Heart left ventricle (tissue), 13 donors: ENCODE measurements at regions not wholly inside any gene's neighbourhood (a gene's known extent, or its start where the extent isn't known, plus 50 kb on each side); places are given as distances from the start of the nearest gene placed in this dataset.

ENCODE experiments used
- POLR2A ChIP-seq, 2 donors: fragments of 450-650 bp; IDR thresholded peaks; one replicate each; pipeline ENCODE4 v1.6.1; 2017; ENCODE audit warnings: antibody characterized with exemption in 2 of 2, mild to moderate bottlenecking in 2 of 2, moderate library complexity in 2 of 2
- TF ChIP-seq, protein P1 (sequence below), 12 donors: fragments of 200-600 bp; sonication (generic) in 4 of 12; IDR thresholded peaks; one replicate each; pipeline versions ENCODE4 v1.5.0 to v1.8.0; 2018 to 2022; ENCODE audit warnings: antibody characterized with exemption in 12 of 12, mild to moderate bottlenecking in 5 of 12
- donor health status: ischemic (EF 13 %, LVEDD 7.1; RV severe dilation, severe dysfunction).
- donor health status: DM: no; HTN: yes; CAD: no.
- donor health status: DM: no; HTN: no; CAD: no.
- donor health status: ischemic (EF 25% LVEDD 6.9; RV normal size, moderate dysfunction).
- donor health status: ischemic (EF 25% LVEDD 5.7; RV mildly dilated, moderate dysfunction).
- donor health status: ischemic (EF 35%, LVEDD 5.7; RV mildly dilated, moderate dysfunction).
- donor health status: nonischemic (EF 11% LVEDD 7.7; RV severe dilation, severe dysfunction).
- donor health status: DM: yes; HTN: yes; CAD: no.
- donor health status: PGD.
- donor health status: ischemic (EF 29% LVEDD 5.4; RV normal size, mild dysfunction).
- donor health status: nonischemic (EF 23%, LVEDD 6.1; RV moderate dilation, normal function).

DNA sequence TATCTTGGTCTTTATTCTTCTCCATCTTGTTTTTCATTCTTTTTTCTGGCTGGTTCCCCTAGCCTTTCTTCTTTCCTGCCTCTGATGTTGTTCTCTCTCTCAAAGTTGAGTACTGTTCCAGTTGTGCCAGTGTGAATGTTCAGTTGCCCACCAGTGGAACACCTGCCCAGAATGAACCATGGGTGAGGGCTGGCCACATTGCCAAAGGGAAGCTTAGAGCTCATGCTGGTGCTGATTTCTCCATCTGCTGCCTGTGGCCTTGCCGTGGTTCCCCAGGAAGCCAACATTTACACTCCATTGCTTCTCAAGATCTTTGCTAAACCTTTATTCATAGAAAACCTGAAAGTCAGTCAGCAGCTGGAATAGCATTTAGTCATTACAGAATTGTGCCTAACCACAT lies 99.1 kb upstream of the MC2R start:
- TF ChIP-seq, protein P1, sequence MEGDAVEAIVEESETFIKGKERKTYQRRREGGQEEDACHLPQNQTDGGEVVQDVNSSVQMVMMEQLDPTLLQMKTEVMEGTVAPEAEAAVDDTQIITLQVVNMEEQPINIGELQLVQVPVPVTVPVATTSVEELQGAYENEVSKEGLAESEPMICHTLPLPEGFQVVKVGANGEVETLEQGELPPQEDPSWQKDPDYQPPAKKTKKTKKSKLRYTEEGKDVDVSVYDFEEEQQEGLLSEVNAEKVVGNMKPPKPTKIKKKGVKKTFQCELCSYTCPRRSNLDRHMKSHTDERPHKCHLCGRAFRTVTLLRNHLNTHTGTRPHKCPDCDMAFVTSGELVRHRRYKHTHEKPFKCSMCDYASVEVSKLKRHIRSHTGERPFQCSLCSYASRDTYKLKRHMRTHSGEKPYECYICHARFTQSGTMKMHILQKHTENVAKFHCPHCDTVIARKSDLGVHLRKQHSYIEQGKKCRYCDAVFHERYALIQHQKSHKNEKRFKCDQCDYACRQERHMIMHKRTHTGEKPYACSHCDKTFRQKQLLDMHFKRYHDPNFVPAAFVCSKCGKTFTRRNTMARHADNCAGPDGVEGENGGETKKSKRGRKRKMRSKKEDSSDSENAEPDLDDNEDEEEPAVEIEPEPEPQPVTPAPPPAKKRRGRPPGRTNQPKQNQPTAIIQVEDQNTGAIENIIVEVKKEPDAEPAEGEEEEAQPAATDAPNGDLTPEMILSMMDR (IDR thresholded peaks at IDR 0.05): no peak
- no peak for TF ChIP-seq POLR2A (IDR thresholded peaks at IDR 0.05)
